HepG2 (cell line): ENCODE measurements at regions not wholly inside any gene's neighbourhood (a gene's known extent, or its start where the extent isn't known, plus 50 kb on each side); places are given as distances from the start of the nearest gene placed in this dataset.

Experiments
- ATAC-seq: fragments of 200-7000 bp; cut with Tn5 transposase; 3 replicates; pipeline ENCODE4 v1.9.1; 2020; ENCODE audit warnings: mild to moderate bottlenecking, moderate library complexity
- BruUV-seq: library from RNA; stranded (reverse); fragments of 400-500 nt; replicated peaks from 2 replicates; lab custom pipeline; 2021; lab: Mats Ljungman, UMichigan
- CTCF ChIA-PET: fragments of 300-600 bp; formaldehyde crosslinking; extraction: SDS; loops from one replicate; lab custom pipeline; 2021; ENCODE audit warnings: low total read pairs, inconsistent platforms, low intra/inter-chr PET ratio; lab: Yijun Ruan, JAX
- POLR2A ChIA-PET: fragments of 350-600 bp; sonication (Branson Sonifier 250); formaldehyde crosslinking; loops from one replicate; lab custom pipeline; 2020; ENCODE audit warnings: antibody characterized with exemption, inconsistent platforms; lab: Yijun Ruan, JAX
- DNase-seq: peaks from one replicate; pipeline ENCODE4 v3.0.0-alpha.2; 2015; ENCODE audit warnings: low spot score
- FAIRE-seq: peaks from 3 replicates; lab custom pipeline; 2011; peaks lifted over from hg19 to GRCh38; lab: Jason Lieb, UNC
- H2AFZ ChIP-seq: one replicate; pipeline ENCODE4 v1.6.1; 2011; ENCODE audit warnings: low read length, inconsistent platforms
- H3K27ac ChIP-seq: fragments of 300-600 bp; 3 replicates; pipeline ENCODE4 v1.8.0; 2011; ENCODE audit warnings: mixed run types, mild to moderate bottlenecking, mixed read lengths, low read length, inconsistent platforms; ENCODE audit not compliant: insufficient read depth; ENCODE audit errors: extremely low read length
- H3K27me3 ChIP-seq, 2 experiments: fragments of 200-600 bp in 1 of 2; 2 replicates in 1 of 2; 3 replicates in 1 of 2; pipeline versions ENCODE4 v1.6.0 to v1.8.0; 2011; ENCODE audit warnings: low read length in 2 of 2, mild to moderate bottlenecking in 2 of 2, moderate library complexity in 2 of 2, inconsistent platforms in 1 of 2; ENCODE audit not compliant: insufficient read depth in 2 of 2, control insufficient read depth in 1 of 2
- H3K36me3 ChIP-seq, 2 experiments: fragments of 200-600 bp in 1 of 2; replicated peaks in 1 of 2; 2 replicates in 1 of 2; 3 replicates in 1 of 2; pipeline versions ENCODE4 v1.5.1 to v1.8.0; 2011; ENCODE audit warnings: low read length in 2 of 2, inconsistent platforms in 1 of 2; ENCODE audit not compliant: insufficient read depth in 2 of 2, control insufficient read depth in 1 of 2
- H3K4me1 ChIP-seq: 2 replicates; pipeline ENCODE4 v1.5.1; 2012; ENCODE audit warnings: low read length, inconsistent platforms; ENCODE audit not compliant: insufficient read depth
- H3K4me2 ChIP-seq: 2 replicates; pipeline ENCODE4 v1.6.0; 2011; ENCODE audit warnings: low read depth, low read length, inconsistent platforms
- H3K4me3 ChIP-seq, 3 experiments: fragments of 200-600 bp in 1 of 3; sonication (generic), shearing (Covaris generic) in 1 of 3; replicated peaks in 1 of 3; 2 replicates each; pipeline ENCODE4 v1.5.1; 2011 to 2016; ENCODE audit warnings: low read length in 3 of 3, inconsistent platforms in 2 of 3, low read depth in 2 of 3, mild to moderate bottlenecking in 2 of 3, control low read depth in 1 of 3, mixed read lengths in 1 of 3; ENCODE audit not compliant: insufficient read depth in 1 of 3
- H3K79me2 ChIP-seq: one replicate; pipeline ENCODE4 v1.6.1; 2011; ENCODE audit warnings: low read length, inconsistent platforms; ENCODE audit not compliant: insufficient read depth
- H3K9ac ChIP-seq: 2 replicates; pipeline ENCODE4 v1.6.0; 2011; ENCODE audit warnings: mild to moderate bottlenecking, low read depth, low read length, inconsistent platforms; ENCODE audit not compliant: insufficient read depth
- H3K9me3 ChIP-seq: 2 replicates; pipeline ENCODE4 v1.5.1; 2012; ENCODE audit warnings: mild to moderate bottlenecking, low read length
- H4K20me1 ChIP-seq: 2 replicates; pipeline ENCODE4 v1.6.0; 2011; ENCODE audit warnings: inconsistent platforms, mild to moderate bottlenecking, low read length, moderate library complexity; ENCODE audit not compliant: insufficient read depth
- CENPT ChIP-seq: sonication (generic); formaldehyde crosslinking; IDR thresholded peaks from 2 replicates; pipeline ENCODE4 v1.8.0; 2022; ENCODE audit warnings: low read depth, mild to moderate bottlenecking, moderate library complexity, missing genetic modification reagents
- FOSL1 ChIP-seq: sonication (generic); formaldehyde crosslinking; IDR thresholded peaks from 2 replicates; pipeline ENCODE4 v1.9.0; 2021; ENCODE audit warnings: missing genetic modification reagents, borderline replicate concordance
- GMEB1 ChIP-seq: sonication (generic); formaldehyde crosslinking; IDR thresholded peaks from 2 replicates; pipeline ENCODE4 v1.5.1; 2020; ENCODE audit warnings: missing genetic modification reagents, mild to moderate bottlenecking, borderline replicate concordance
- HMG20B ChIP-seq: conservative IDR thresholded peaks from 2 replicates; pipeline ENCODE4 v1.6.1; 2016; ENCODE audit warnings: missing genetic modification reagents, missing compliant biosample characterization
- HNRNPL ChIP-seq: fragments of 200-400 bp; formaldehyde crosslinking; IDR thresholded peaks from 2 replicates; pipeline ENCODE4 v1.6.1; 2017; ENCODE audit warnings: mild to moderate bottlenecking, low read depth, low read length
- MAFF ChIP-seq: IDR thresholded peaks from 2 replicates; pipeline ENCODE4 v1.6.1; 2011; ENCODE audit warnings: low read depth, low read length, improper control_type of control experiment
- MAFK ChIP-seq, 2 experiments: IDR thresholded peaks in 1 of 2; conservative IDR thresholded peaks in 1 of 2; 2 replicates each; pipeline ENCODE4 v1.6.1; 2011; ENCODE audit warnings: improper control_type of control experiment in 2 of 2, low read length in 2 of 2
- NFRKB ChIP-seq: fragments of 450-650 bp; IDR thresholded peaks from 2 replicates; pipeline ENCODE4 v1.6.1; 2017
- PHF5A ChIP-seq: IDR thresholded peaks from one replicate; pipeline ENCODE4 v1.6.1; 2018; ENCODE audit warnings: low read depth, missing genetic modification reagents; ENCODE audit not compliant: unreplicated experiment
- POLR2AphosphoS2 ChIP-seq: IDR thresholded peaks from 2 replicates; pipeline ENCODE4 v1.6.1; 2011; ENCODE audit warnings: low read depth, low read length, improper control_type of control experiment
- RCOR2 ChIP-seq: IDR thresholded peaks from 2 replicates; pipeline ENCODE4 v1.6.1; 2016; ENCODE audit warnings: missing biosample characterization, missing genetic modification reagents
- STAT5B ChIP-seq: sonication (generic); formaldehyde crosslinking; IDR thresholded peaks from 2 replicates; pipeline ENCODE4 v1.4.0; 2020; ENCODE audit warnings: missing genetic modification reagents
- TOPORS ChIP-seq: sonication (generic); formaldehyde crosslinking; IDR thresholded peaks from 2 replicates; pipeline ENCODE4 v1.8.0; 2023; ENCODE audit warnings: mild to moderate bottlenecking, missing genetic modification reagents
- ZEB1 ChIP-seq: IDR thresholded peaks from 2 replicates; pipeline ENCODE4 v1.6.1; 2012; ENCODE audit warnings: mild to moderate bottlenecking, low read depth, inconsistent platforms; ENCODE audit not compliant: insufficient replicate concordance
- ZNF24 ChIP-seq: fragments of 450-650 bp; IDR thresholded peaks from 2 replicates; pipeline ENCODE4 v1.6.1; 2017; ENCODE audit warnings: antibody characterized with exemption, mild to moderate bottlenecking
- ZSCAN12 ChIP-seq: sonication (generic); formaldehyde crosslinking; IDR thresholded peaks from 2 replicates; pipeline ENCODE4 v1.9.0; 2021; ENCODE audit warnings: mild to moderate bottlenecking, missing genetic modification reagents
- WGBS: methylation state at CpG from one replicate; pipeline ENCODE4 v1.1.6; 2017; ENCODE audit warnings: low lambda C conversion rate; 5-methylcytosine and 5-hydroxymethylcytosine counted together
- in situ Hi-C: cut with HindIII; loops from 2 replicates; pipeline ENCODE4 v1.10.0; 2017; ENCODE audit warnings: low pct_unique_long_range_greater_than_20kb; ENCODE audit not compliant: extremely low pct_ligation_motif_present
- intact Hi-C: fragments of 100-400 bp; cut with micrococcal nuclease; formaldehyde crosslinking; loops from one replicate; pipeline ENCODE4 v1.10.0; 2022; ENCODE audit not compliant: unreplicated experiment
- TF ChIP-seq, protein P1 (sequence below): sonication (generic); formaldehyde crosslinking; IDR thresholded peaks from 2 replicates; pipeline ENCODE4 v1.4.0; 2020; ENCODE audit warnings: missing genetic modification reagents
- TF ChIP-seq, protein P2 (sequence below): sonication (generic); formaldehyde crosslinking; IDR thresholded peaks from 2 replicates; pipeline ENCODE4 v1.8.0; 2022; ENCODE audit warnings: mild to moderate bottlenecking, missing genetic modification reagents, moderate library complexity

- TF ChIP-seq GMEB1 (no peak), ZSCAN12 (CRISPR knock-in tag) (no peak), HNRNPL (no peak)
These were observed 252.0 kb upstream of the PPARGC1A start (continued) for GRCh38 chr4:24141836-24142235.

GRCh38 chr4:24140892-24141291 is 251.0 kb upstream of the PPARGC1A start:
- Histone ChIP-seq H3K4me1 (peaks cover 23% of the 10 kb centered on the region), H3K4me3 (no peak overlapping the region), H3K36me3 (no peaks in the 10 kb centered on the region), H3K9ac (no peak overlapping the region), H3K9me3 (no peaks in the 10 kb centered on the region), H3K27ac (no peak overlapping the region), H2AFZ (no peak overlapping the region), H4K20me1 (no peaks in the 10 kb centered on the region), H3K27me3 (no peaks in the 10 kb centered on the region), H3K4me2 (no peak overlapping the region), H3K79me2 (no peaks in the 10 kb centered on the region)
- no peak for FAIRE-seq
- POLR2A ChIA-PET, result no interaction called here
- intact Hi-C loops (no loop called here), in situ Hi-C loops (no loop called here)
- CTCF ChIA-PET, result no interaction called here
- no peak for DNase-seq
- WGBS, result 40% methylated on average over 3 of the region's 3 CpGs
- no TSS peak for BruUV-seq
- no peak for ATAC-seq
- peak; percentile 52 to 71 for TF ChIP-seq MAFK (conservative IDR thresholded peaks at IDR 0.05 in 1 of 2, IDR thresholded peaks at IDR 0.05 in 1 of 2; ENCODE audit: low read length in 2 of 2)
- no peak for TF ChIP-seq FOSL1 (CRISPR knock-in tag)
- no peak for TF ChIP-seq CENPT (CRISPR knock-in tag)
- no peak for TF ChIP-seq PHF5A
- TF ChIP-seq ZEB1, result no peak
- TF ChIP-seq, protein P1, sequence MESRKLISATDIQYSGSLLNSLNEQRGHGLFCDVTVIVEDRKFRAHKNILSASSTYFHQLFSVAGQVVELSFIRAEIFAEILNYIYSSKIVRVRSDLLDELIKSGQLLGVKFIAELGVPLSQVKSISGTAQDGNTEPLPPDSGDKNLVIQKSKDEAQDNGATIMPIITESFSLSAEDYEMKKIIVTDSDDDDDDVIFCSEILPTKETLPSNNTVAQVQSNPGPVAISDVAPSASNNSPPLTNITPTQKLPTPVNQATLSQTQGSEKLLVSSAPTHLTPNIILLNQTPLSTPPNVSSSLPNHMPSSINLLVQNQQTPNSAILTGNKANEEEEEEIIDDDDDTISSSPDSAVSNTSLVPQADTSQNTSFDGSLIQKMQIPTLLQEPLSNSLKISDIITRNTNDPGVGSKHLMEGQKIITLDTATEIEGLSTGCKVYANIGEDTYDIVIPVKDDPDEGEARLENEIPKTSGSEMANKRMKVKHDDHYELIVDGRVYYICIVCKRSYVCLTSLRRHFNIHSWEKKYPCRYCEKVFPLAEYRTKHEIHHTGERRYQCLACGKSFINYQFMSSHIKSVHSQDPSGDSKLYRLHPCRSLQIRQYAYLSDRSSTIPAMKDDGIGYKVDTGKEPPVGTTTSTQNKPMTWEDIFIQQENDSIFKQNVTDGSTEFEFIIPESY (CRISPR knock-in tag), result no peak
- TF ChIP-seq ZNF24, result no peak
- no peak for TF ChIP-seq HMG20B (CRISPR knock-in tag)
- no peak for TF ChIP-seq STAT5B (CRISPR knock-in tag)
- TF ChIP-seq NFRKB, result no peak
- no peak for TF ChIP-seq POLR2AphosphoS2
- 0 out of 2 replicates have a peak, but pooled peaks have one; percentile 39 for TF ChIP-seq MAFF
- TF ChIP-seq, protein P2, sequence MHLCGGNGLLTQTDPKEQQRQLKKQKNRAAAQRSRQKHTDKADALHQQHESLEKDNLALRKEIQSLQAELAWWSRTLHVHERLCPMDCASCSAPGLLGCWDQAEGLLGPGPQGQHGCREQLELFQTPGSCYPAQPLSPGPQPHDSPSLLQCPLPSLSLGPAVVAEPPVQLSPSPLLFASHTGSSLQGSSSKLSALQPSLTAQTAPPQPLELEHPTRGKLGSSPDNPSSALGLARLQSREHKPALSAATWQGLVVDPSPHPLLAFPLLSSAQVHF (CRISPR knock-in tag), result no peak
- no peak for TF ChIP-seq TOPORS (CRISPR knock-in tag)
- no peak for TF ChIP-seq RCOR2 (CRISPR knock-in tag)
